K562 (cell line): ENCODE measurements at regions not wholly inside any gene's neighbourhood (a gene's known extent, or its start where the extent isn't known, plus 50 kb on each side); places are given as distances from the start of the nearest gene placed in this dataset.

Source experiments
- ATAC-seq: fragments of 200-7000 bp; cut with Tn5 transposase; 3 replicates; pipeline ENCODE4 v1.9.1; 2020; ENCODE audit warnings: moderate library complexity
- BruUV-seq: library from RNA; stranded (reverse); fragments of 400-500 nt; replicated peaks from 2 replicates; lab custom pipeline; 2021; lab: Mats Ljungman, UMichigan
- CTCF ChIA-PET: fragments of 300-600 bp; formaldehyde crosslinking; extraction: SDS; loops from one replicate; lab custom pipeline; 2021; ENCODE audit warnings: low intra/inter-chr PET ratio; lab: Yijun Ruan, JAX
- POLR2A ChIA-PET: fragments of 300-600, 350-650 bp; sonication (Branson Sonifier 250); formaldehyde crosslinking; extraction: SDS; loops from one replicate; lab custom pipeline; 2021; ENCODE audit warnings: antibody characterized with exemption, inconsistent platforms; lab: Yijun Ruan, JAX
- DNase-seq, 4 experiments: peaks; one replicate each; pipeline versions ENCODE4 v3.0.0 to v3.0.0-alpha.2; 2011 to 2018; ENCODE audit warnings: low spot score in 3 of 4, mixed read lengths in 3 of 4; ENCODE audit errors: extremely low read depth in 1 of 4
- FAIRE-seq: peaks from 2 replicates; lab custom pipeline; 2011; peaks lifted over from hg19 to GRCh38; lab: Jason Lieb, UNC
- H2AFZ ChIP-seq: 2 replicates; pipeline ENCODE4 v1.6.0; 2011; ENCODE audit warnings: low read depth, low read length, control low read depth, inconsistent platforms
- H3K27ac ChIP-seq: fragments of 200-600 bp; 3 replicates; pipeline ENCODE4 v1.8.0; 2011; ENCODE audit warnings: low read depth, mild to moderate bottlenecking, control low read depth, inconsistent platforms, low read length, moderate library complexity, mixed read lengths; ENCODE audit errors: extremely low read depth
- H3K27me3 ChIP-seq, 2 experiments: fragments of 300-600 bp in 1 of 2; 2 replicates in 1 of 2; 3 replicates in 1 of 2; pipeline versions ENCODE4 v1.6.0 to v1.8.0; 2011; ENCODE audit warnings: inconsistent platforms in 2 of 2, low read length in 2 of 2, mild to moderate bottlenecking in 1 of 2, mixed read lengths in 1 of 2, moderate library complexity in 1 of 2; ENCODE audit not compliant: control insufficient read depth in 2 of 2, insufficient read depth in 2 of 2
- H3K36me3 ChIP-seq: fragments of 300-600 bp; 3 replicates; pipeline ENCODE4 v1.8.0; 2011; ENCODE audit warnings: mild to moderate bottlenecking, low read length, inconsistent platforms; ENCODE audit not compliant: control insufficient read depth, insufficient read depth
- H3K4me1 ChIP-seq, 2 experiments: fragments of 200-600 bp in 1 of 2; replicated peaks in 1 of 2; 2 replicates in 1 of 2; 3 replicates in 1 of 2; pipeline versions ENCODE4 v1.5.1 to v1.8.0; 2011; ENCODE audit warnings: inconsistent platforms in 2 of 2, low read length in 2 of 2, mild to moderate bottlenecking in 1 of 2, mixed read lengths in 1 of 2, moderate library complexity in 1 of 2; ENCODE audit not compliant: control insufficient read depth in 2 of 2, insufficient read depth in 2 of 2
- H3K4me2 ChIP-seq: 2 replicates; pipeline ENCODE4 v1.6.1; 2011; ENCODE audit warnings: low read length, control low read depth, inconsistent platforms, mixed read lengths; ENCODE audit not compliant: insufficient read depth
- H3K4me3 ChIP-seq: fragments of 200-600 bp; sonication (generic), shearing (Covaris generic); 2 replicates; pipeline ENCODE4 v1.5.1; 2016; ENCODE audit warnings: control low read depth, inconsistent platforms
- H3K79me2 ChIP-seq: fragments of 200-600 bp; 3 replicates; pipeline ENCODE4 v1.8.0; 2011; ENCODE audit warnings: low read length, inconsistent platforms; ENCODE audit not compliant: control insufficient read depth, insufficient read depth
- H3K9ac ChIP-seq, 2 experiments: 2 replicates each; pipeline versions ENCODE4 v1.6.0 to v1.6.1; 2011; ENCODE audit warnings: low read depth in 2 of 2, low read length in 2 of 2, control low read depth in 1 of 2, inconsistent platforms in 1 of 2, mild to moderate bottlenecking in 1 of 2, mixed read lengths in 1 of 2; ENCODE audit not compliant: insufficient read depth in 1 of 2
- H3K9me1 ChIP-seq: one replicate; pipeline ENCODE4 v1.6.0; 2011; ENCODE audit warnings: inconsistent platforms, mild to moderate bottlenecking, low read length, moderate library complexity; ENCODE audit not compliant: control insufficient read depth, insufficient read depth
- H3K9me3 ChIP-seq: replicated peaks from 2 replicates; pipeline ENCODE4 v1.5.1; 2011; ENCODE audit warnings: low read depth, low read length, inconsistent platforms; ENCODE audit not compliant: control insufficient read depth, insufficient read depth
- H4K20me1 ChIP-seq: replicated peaks from 2 replicates; pipeline ENCODE4 v1.6.1; 2011; ENCODE audit warnings: low read length, inconsistent platforms, mixed read lengths; ENCODE audit not compliant: control insufficient read depth, insufficient read depth
- BRF1 ChIP-seq: IDR thresholded peaks from 3 replicates; pipeline ENCODE4 v1.6.1; 2011; ENCODE audit warnings: borderline replicate concordance, mild to moderate bottlenecking; ENCODE audit not compliant: insufficient read length; ENCODE audit errors: extremely low read depth
- POLR3G ChIP-seq: IDR thresholded peaks from 2 replicates; pipeline ENCODE4 v1.6.1; 2011; ENCODE audit not compliant: insufficient read length, insufficient replicate concordance; ENCODE audit errors: extremely low read depth
- SUPT5H ChIP-seq: fragments of 450-650 bp; IDR thresholded peaks from 2 replicates; pipeline ENCODE4 v1.6.1; 2016
- ZKSCAN1 ChIP-seq: fragments of 150-350 bp; IDR thresholded peaks from 2 replicates; pipeline ENCODE4 v1.6.1; 2016; ENCODE audit warnings: low read depth, low read length
- ZNF274 ChIP-seq: IDR thresholded peaks from 2 replicates; pipeline ENCODE4 v1.6.1; 2011; ENCODE audit warnings: low read depth, mild to moderate bottlenecking, low read length, moderate library complexity, borderline replicate concordance
- WGBS: fragments of 100-300 bp; shearing (Covaris generic); methylation state at CpG from one replicate; pipeline ENCODE4 v1.1.6; 2016; ENCODE audit warnings: low coverage, mixed read lengths; ENCODE audit not compliant: insufficient coverage; ENCODE audit errors: missing lambda C conversion rate; 5-methylcytosine and 5-hydroxymethylcytosine counted together
- in situ Hi-C: fragments of 300-500 bp; cut with MboI; formaldehyde crosslinking; loops from 4 replicates; pipeline ENCODE4 v1.15.0; 2018; ENCODE audit warnings: inconsistent platforms, mixed read lengths
- intact Hi-C: fragments of 100-400 bp; cut with micrococcal nuclease; formaldehyde crosslinking; loops from 2 replicates; pipeline ENCODE4 v1.14.2; 2022
- TF ChIP-seq, protein P1 (sequence below), 3 experiments: IDR thresholded peaks in 2 of 3; conservative IDR thresholded peaks in 1 of 3; 2 replicates each; pipeline ENCODE4 v1.5.1; 2011 to 2012; ENCODE audit warnings: low read length in 3 of 3, mild to moderate bottlenecking in 3 of 3, control low read depth in 2 of 3, improper control_type of control experiment in 1 of 3, inconsistent platforms in 1 of 3, low read depth in 1 of 3, mixed read lengths in 1 of 3, moderate library complexity in 1 of 3; ENCODE audit not compliant: insufficient read depth in 2 of 3
- TF ChIP-seq, protein P2 (sequence below), 2 experiments: fragments of 450-650 bp; conservative IDR thresholded peaks; 2 replicates each; pipeline ENCODE4 v1.6.1; 2017; ENCODE audit warnings: mild to moderate bottlenecking in 2 of 2, moderate library complexity in 2 of 2
- TF ChIP-seq, protein P3 (sequence below): fragments of 250-450 bp; sonication (Bioruptor Pico); IDR thresholded peaks from 2 replicates; pipeline ENCODE4 v1.5.0; 2021; ENCODE audit warnings: mild to moderate bottlenecking, borderline replicate concordance
- TF ChIP-seq, protein P4 (sequence below): IDR thresholded peaks from 2 replicates; pipeline ENCODE4 v1.6.1; 2011; ENCODE audit not compliant: insufficient read length; ENCODE audit errors: extremely low read depth
- TF ChIP-seq, protein P5 (sequence below): fragments of 250-450 bp; sonication (Bioruptor Pico); IDR thresholded peaks from 2 replicates; pipeline ENCODE4 v1.8.0; 2022; ENCODE audit warnings: inconsistent platforms

DNA sequence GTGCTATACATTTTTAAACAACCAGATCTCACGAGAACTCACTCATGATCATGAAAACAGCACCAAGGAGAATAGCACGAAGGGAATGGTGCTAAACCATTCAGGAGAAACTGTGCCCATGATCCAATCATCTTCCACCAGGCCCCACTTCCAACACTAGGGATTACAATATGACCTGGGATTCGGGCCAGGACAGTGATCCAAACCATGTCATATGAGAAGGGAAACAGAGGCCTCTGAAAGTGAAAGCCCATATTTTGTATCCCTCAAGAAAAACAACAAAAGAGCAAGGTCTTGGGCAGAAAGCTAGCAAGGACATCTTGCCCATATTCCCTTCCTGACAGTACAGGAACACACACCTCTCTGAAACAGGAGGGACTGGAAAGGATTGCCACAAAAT lies 163.9 kb upstream of the VASH1 start:
- Histone ChIP-seq H3K4me1 (no peaks in the 10 kb centered on the region), H4K20me1 (no peaks in the 10 kb centered on the region), H3K27me3 (peaks cover 4 to 29% of the 10 kb centered on the region in 2 experiments; a peak in 3 of 5 replicates), H2AFZ (no peak overlapping the region), H3K4me3 (no peak overlapping the region), H3K9me3 (no peaks in the 10 kb centered on the region), H3K4me2 (no peak overlapping the region), H3K27ac (no peak overlapping the region), H3K9me1 (no peaks in the 10 kb centered on the region), H3K36me3 (no peaks in the 10 kb centered on the region), H3K79me2 (no peaks in the 10 kb centered on the region), H3K9ac (no peak overlapping the region)
- in situ Hi-C loops (no loop called here), intact Hi-C loops (no loop called here)
- TF ChIP-seq, protein P1, sequence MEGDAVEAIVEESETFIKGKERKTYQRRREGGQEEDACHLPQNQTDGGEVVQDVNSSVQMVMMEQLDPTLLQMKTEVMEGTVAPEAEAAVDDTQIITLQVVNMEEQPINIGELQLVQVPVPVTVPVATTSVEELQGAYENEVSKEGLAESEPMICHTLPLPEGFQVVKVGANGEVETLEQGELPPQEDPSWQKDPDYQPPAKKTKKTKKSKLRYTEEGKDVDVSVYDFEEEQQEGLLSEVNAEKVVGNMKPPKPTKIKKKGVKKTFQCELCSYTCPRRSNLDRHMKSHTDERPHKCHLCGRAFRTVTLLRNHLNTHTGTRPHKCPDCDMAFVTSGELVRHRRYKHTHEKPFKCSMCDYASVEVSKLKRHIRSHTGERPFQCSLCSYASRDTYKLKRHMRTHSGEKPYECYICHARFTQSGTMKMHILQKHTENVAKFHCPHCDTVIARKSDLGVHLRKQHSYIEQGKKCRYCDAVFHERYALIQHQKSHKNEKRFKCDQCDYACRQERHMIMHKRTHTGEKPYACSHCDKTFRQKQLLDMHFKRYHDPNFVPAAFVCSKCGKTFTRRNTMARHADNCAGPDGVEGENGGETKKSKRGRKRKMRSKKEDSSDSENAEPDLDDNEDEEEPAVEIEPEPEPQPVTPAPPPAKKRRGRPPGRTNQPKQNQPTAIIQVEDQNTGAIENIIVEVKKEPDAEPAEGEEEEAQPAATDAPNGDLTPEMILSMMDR (IDR thresholded peaks at IDR 0.05 in 2 of 3, conservative IDR thresholded peaks at IDR 0.05 in 1 of 3; ENCODE audit: insufficient read depth in 2 of 3, low read depth in 1 of 3, low read length in 3 of 3), result no peak
- TF ChIP-seq POLR3G (no peak), BRF1 (no peak), SUPT5H (no peak), ZKSCAN1 (no peak), ZNF274 (no peak)
- TF ChIP-seq, protein P2, sequence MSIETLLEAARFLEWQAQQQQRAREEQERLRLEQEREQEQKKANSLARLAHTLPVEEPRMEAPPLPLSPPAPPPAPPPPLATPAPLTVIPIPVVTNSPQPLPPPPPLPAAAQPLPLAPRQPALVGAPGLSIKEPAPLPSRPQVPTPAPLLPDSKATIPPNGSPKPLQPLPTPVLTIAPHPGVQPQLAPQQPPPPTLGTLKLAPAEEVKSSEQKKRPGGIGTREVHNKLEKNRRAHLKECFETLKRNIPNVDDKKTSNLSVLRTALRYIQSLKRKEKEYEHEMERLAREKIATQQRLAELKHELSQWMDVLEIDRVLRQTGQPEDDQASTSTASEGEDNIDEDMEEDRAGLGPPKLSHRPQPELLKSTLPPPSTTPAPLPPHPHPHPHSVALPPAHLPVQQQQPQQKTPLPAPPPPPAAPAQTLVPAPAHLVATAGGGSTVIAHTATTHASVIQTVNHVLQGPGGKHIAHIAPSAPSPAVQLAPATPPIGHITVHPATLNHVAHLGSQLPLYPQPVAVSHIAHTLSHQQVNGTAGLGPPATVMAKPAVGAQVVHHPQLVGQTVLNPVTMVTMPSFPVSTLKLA (conservative IDR thresholded peaks at IDR 0.05), result no peak
- TF ChIP-seq, protein P3, sequence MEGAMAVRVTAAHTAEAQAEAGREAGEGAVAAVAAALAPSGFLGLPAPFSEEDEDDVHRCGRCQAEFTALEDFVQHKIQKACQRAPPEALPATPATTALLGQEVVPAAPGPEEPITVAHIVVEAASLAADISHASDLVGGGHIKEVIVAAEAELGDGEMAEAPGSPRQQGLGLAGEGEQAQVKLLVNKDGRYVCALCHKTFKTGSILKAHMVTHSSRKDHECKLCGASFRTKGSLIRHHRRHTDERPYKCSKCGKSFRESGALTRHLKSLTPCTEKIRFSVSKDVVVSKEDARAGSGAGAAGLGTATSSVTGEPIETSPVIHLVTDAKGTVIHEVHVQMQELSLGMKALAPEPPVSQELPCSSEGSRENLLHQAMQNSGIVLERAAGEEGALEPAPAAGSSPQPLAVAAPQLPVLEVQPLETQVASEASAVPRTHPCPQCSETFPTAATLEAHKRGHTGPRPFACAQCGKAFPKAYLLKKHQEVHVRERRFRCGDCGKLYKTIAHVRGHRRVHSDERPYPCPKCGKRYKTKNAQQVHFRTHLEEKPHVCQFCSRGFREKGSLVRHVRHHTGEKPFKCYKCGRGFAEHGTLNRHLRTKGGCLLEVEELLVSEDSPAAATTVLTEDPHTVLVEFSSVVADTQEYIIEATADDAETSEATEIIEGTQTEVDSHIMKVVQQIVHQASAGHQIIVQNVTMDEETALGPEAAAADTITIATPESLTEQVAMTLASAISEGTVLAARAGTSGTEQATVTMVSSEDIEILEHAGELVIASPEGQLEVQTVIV (CRISPR knock-in tag), result no peak
- TF ChIP-seq, protein P4, sequence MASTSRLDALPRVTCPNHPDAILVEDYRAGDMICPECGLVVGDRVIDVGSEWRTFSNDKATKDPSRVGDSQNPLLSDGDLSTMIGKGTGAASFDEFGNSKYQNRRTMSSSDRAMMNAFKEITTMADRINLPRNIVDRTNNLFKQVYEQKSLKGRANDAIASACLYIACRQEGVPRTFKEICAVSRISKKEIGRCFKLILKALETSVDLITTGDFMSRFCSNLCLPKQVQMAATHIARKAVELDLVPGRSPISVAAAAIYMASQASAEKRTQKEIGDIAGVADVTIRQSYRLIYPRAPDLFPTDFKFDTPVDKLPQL, result no peak
- TF ChIP-seq, protein P5, sequence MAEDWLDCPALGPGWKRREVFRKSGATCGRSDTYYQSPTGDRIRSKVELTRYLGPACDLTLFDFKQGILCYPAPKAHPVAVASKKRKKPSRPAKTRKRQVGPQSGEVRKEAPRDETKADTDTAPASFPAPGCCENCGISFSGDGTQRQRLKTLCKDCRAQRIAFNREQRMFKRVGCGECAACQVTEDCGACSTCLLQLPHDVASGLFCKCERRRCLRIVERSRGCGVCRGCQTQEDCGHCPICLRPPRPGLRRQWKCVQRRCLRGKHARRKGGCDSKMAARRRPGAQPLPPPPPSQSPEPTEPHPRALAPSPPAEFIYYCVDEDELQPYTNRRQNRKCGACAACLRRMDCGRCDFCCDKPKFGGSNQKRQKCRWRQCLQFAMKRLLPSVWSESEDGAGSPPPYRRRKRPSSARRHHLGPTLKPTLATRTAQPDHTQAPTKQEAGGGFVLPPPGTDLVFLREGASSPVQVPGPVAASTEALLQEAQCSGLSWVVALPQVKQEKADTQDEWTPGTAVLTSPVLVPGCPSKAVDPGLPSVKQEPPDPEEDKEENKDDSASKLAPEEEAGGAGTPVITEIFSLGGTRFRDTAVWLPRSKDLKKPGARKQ (CRISPR knock-in tag), result no peak
- FAIRE-seq (no peak), DNase-seq (no peak), ATAC-seq (no peak)
- ChIA-PET CTCF (no interaction called here), POLR2A (no interaction called here)
- BruUV-seq, result no TSS peak
- WGBS, result 0% methylated on average over 3 of the region's 3 CpGs
